Left cardiac atrium (tissue), 4 donors: ENCODE measurements at regions not wholly inside any gene's neighbourhood (a gene's known extent, or its start where the extent isn't known, plus 50 kb on each side); places are given as distances from the start of the nearest gene placed in this dataset.

Experiments used
- ATAC-seq, 2 donors: fragments of 200-7000 bp; cut with Tn5 transposase; one replicate each; pipeline ENCODE4 v1.9.1; 2020; ENCODE audit warnings: mild to moderate bottlenecking in 2 of 2, moderate library complexity in 2 of 2
- DNase-seq: peaks from one replicate; pipeline ENCODE4 v3.0.0-alpha.2; 2020
- intact Hi-C, 2 donors: fragments of 100-400 bp; cut with DNase I; formaldehyde crosslinking; loops; one replicate each; pipeline versions ENCODE4 v1.14.1 to v1.15.1; 2022 to 2023
- donor health status: DM: no; HTN: yes; CAD: no.
- donor health status: DM: no; HTN: yes; CAD: no; lungs with severe emphysema.
- donor health status: DM: yes; HTN: yes; CAD: no.
- donor health status: Dilated cardiomyopathy.

DNA sequence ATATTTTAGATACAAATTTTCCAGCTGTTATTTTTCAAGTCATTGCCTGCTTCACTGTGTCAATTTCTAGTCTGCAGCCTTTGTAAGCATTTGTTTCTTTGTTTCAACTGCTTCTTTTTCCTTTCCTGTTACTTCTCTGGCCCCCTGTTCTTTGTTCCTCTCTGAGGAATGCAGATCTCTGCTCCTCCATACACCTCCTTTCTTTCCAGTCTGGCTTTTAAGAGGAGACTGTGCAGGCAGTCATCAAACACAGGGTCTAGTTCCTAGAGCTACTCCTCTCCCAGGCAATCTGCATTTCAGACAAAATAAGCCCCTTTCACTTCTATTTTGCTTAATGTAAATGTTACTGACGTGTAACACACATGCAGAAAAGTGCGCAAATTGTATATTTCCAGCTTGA, 502.9 kb downstream of the PDCD6IP start:
- DNase-seq: no peak
- no peak for ATAC-seq
- intact Hi-C loops: no loop called here

DNA sequence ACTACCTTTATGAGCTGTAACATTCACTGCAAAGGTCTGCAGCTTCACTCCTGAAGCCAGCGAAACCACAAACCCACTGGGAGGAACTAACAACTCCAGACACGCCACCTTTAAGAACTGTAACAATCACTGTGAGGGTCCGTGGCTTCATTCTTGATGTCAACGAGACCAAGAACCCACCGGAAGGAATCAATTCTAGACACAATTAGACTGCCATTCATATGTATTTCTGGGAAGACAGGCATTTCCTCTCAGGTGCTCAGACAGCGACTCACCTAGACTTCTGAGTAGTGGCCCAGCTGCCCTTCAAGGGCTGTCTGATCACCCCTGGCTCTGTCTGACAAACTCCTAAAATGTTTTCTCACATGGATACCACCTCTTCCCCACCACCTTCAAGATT, 506.8 kb downstream of the PDCD6IP start:
- intact Hi-C loops: no loop called here
- no peak for DNase-seq

DNA sequence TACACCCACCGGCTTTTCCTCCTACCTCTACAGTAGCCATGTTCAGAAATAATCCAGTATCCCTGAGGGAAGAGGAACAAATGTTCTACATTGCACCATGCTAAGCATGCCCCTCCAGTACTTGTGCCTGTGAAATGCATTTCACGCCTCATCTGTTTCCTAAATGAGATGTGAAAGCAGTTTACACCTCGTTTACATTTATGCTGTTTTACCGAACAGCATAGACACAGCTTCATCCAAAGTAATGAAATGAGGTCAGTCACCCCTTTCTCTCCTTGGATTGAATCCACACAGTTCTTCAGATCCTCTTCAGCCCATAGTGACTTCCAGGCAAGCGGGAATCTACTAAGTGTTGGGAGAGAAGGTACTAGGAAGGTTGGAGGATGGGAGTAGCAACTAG, 514.3 kb downstream of the PDCD6IP start:
- DNase-seq (no peak), ATAC-seq (no peak)
- intact Hi-C loops: no loop called here

More for the DNA sequence above, 506.8 kb downstream of the PDCD6IP start:
- no peak for ATAC-seq

DNA sequence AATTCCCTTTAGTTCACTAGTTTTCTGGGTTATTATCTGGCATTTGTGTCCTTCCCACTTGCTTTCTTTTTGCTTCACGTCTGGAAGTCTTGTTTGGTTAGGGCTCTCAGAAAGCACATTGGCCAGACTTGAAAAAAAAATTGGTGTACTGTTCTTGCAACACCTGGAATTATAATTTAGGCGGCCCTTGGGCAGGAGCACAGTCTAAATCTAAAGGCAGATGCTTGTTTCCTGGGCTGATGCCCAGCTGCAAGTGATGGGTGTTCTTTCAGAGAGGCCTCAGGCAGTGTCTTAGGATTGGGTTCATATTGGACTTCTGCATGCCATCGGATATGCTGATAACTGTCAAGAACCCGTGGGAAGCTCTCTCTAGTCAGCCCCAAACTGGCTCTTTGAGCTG, 521.5 kb downstream of the PDCD6IP start:
- no peak for ATAC-seq
- DNase-seq: no peak
- intact Hi-C loops: no loop called here

DNA sequence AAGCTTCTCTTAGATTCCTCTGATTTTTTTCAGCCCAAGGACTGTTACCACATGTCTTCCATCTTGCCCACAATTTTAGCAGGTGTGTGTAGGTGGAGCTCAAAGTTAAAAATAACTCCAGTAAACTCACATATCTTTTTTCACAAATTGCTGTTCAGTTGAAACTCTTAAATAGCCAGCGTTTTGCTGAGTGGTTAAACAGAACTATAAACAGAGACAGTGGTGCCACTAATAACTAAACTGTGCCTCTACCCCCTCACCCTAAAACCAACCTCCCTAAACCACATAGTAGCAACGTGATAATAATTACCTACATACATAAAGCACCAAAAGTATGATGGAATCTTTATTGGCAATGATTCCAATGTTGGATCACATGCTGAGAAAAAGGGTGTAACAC, 525.1 kb downstream of the PDCD6IP start:
- ATAC-seq: no peak
- intact Hi-C loops: no loop called here
- no peak for DNase-seq

DNA sequence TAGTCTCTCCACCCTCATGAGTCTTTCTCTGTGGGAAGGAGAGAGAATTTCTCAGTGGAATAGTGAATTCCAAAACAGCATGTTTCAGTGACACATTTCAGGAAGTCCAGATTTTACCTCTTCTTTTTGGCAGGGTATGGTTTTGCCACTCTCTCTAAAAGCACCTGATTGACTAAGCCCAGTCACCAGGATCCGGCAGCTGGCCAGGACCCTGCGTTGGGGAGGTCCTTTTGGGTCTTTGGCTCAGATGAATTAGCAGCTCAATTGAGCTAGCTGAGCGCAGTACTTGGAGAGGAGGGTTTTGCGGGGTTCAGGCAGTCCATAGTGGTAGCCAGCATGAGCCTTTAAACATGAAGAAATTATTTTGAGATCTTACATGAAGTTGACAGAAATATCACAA, 548.2 kb downstream of the PDCD6IP start:
- ATAC-seq (no peak), DNase-seq (no peak)
- intact Hi-C loops: no loop called here

DNA sequence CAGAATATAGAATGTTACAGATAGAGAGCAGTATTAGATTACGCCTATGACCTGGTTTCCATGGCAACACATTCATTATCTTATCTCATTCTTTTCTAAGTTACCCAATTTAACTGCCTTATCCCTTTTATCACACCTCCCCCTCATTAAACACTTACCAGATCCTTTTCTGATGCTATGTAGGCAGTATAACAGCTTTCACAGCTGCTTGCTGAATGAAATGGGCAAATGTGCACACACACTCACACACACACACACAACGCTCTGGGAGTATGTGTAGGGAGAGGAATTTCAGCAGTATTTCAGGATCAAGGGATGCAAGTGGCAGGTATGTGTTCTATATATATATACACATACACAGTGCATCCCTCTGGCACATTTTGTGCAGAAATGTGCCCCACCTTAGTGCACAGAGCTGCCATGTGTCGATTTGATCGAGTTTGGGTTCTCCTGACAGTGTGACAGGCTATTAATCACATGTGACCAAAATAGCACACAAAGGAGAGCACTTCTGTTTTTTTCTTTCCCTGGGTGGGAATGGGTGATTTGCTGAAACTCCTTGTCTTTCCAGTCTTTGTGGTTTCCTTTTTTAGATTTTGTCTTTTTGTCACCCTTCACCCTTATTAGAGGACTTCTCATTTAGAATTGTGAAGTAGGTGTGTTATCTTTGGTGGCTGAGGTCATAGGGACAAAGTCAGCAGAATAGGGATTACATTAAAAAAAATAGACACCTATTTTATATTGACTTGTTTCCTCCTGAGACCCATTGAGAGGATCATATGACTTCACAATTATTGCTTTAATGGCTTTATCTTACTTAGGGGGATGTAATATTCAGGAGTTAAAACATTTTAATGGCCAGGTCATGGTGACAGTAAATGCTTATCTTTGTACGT, 553.7 kb downstream of the PDCD6IP start:
- DNase-seq: no peak
- ATAC-seq: no peak
- intact Hi-C loops: no loop called here

DNA sequence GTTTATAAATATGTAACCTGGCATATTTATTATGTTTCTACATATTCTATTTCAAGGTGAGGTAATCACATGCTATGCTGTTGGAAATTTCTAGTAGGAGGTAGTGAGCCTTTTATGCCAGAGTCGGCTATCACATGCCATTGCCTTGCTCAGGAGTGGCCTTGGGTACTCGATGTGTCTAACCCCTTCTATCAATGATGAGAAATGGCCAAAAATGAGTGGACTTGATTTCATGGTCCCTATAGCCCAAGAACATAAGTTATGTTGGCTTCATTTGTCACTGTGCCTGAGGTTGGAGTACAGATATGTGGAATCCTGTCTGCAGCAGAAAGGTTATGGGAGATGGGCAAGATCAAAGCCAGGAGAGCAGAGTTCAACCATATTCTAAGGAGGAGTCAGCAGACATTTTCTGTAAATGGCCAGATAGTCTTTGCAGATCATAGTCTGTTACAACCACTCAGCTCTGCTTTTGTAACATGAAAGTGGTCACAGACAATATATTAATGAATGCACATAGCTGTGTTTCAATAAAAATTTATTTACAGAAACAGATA, 554.4 kb downstream of the PDCD6IP start:
- intact Hi-C loops: no loop called here
- DNase-seq (no peak), ATAC-seq (no peak)

DNA sequence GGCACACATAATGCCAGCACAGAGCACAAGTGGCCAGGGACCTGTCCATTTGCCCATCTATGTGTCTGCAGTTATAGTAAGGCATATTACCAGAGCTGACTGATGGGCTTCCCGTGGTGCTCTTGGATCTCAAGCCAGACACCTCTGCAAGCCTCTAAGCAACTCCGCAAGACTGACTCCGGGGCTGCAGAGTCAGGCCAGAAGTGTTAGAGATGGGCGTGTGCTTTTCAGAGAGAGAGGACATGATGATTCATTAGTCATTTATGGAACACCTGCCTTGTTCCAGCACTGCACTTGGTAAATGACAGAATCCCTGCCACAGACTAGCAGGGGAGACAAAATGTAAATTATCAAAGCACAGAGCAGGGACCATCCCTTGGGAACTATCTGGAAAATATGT, 559.0 kb downstream of the PDCD6IP start:
- ATAC-seq (peak in 1 of 2 donors; percentile 80), DNase-seq (no peak)
- intact Hi-C loops: no loop called here

DNA sequence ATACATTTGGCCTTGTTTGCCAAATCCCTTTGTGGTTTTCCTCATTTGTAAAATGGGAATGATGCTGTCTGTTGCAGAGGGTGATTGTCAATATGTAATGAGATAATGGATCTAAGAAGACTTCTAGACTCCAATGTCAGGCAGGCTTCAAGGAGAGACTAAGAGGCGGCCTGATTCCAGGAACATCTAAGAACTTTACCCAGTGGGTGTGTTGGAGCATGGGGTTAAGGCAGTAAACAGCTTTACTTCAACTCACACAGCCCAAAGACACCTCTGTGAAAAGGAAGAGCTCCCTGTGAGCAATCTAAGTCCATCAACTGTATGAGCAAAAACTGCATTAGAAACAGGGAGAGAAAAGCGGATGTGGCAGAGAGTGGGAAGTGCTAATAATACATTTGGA, 560.6 kb downstream of the PDCD6IP start:
- no peak for DNase-seq
- ATAC-seq: no peak
- intact Hi-C loops: no loop called here

DNA sequence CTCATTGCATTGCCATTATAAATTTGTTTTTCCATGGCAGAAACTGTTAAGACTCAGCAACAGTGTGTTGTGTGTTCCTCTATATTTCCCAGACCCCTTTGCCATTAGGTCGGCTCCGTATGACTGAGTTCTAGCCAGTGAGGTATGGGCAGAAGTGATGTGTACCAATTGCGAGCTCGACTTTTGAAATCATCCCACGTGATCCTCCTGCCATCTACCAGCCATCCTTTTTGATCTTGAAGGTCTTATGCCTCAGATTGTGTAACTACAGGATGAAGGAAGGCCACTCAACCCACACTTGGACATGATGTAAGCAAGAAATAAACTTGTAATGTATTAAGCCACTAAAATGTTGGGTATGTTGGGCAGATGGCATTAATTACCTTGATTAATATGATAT, 562.3 kb downstream of the PDCD6IP start:
- ATAC-seq (no peak), DNase-seq (no peak)

DNA sequence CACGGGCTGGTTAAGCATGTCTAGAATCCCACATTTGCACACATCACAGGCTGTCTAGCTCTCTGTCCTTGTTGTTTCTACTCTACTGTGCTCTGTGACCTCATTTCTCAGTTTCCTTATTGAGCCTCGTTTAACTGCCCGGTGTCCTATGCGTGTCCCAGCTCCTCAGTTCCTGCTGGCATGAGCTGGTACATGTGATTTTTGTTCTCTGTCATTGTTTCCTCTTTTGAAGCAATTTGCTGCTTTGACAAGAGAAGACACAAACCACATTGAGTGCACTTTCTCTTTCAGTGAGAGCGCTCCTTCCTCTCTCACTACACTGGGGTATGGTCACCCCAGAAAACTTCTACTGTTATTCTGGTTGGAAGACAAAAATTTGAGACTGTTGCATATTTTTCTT, 563.5 kb downstream of the PDCD6IP start:
- intact Hi-C loops: no loop called here
- DNase-seq (peak; percentile 19), ATAC-seq (peak in 1 of 2 donors; percentile 55)

More for the DNA sequence above, 562.3 kb downstream of the PDCD6IP start:
- intact Hi-C loops: no loop called here

DNA sequence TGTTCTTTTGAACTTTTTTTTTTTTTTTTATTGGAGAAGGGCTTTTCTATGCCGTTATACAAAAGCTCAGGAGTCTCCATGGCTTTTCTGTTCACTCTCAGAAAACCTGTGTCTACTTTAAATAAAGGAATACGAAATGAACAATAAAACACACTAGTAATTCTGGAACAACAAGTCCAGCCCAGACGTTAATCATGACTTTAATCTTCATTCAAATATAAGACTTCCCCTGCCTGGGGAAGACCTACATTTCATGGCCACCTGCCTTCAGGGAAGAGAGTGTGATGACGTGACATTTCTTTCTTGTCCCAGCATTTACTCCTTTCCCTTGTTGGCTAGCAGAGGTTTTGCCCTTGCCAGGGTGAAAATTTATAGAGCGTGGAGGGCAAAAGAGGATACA, 564.5 kb downstream of the PDCD6IP start:
- no peak for DNase-seq
- intact Hi-C loops: no loop called here
- ATAC-seq: no peak

DNA sequence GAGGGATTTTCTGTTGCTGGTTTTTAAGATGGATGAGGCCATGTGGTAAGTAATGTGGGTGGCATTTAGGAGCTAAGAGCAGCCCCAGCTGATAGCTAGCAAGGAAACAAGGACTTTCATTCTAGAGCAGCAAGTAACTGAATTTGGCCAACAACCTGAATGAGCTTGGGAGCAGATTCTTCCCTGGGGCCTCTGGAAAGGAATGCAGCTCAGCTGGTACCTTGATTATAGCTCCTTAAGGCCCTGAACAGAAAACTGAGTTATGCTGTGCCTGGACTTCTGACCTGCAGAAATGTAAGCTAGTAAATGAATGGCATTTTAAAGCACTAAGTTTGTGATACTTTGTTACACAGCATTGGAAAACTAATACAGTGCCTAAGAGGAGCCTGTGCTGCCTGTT, 565.5 kb downstream of the PDCD6IP start:
- DNase-seq (no peak), ATAC-seq (no peak)
- intact Hi-C loops: no loop called here

DNA sequence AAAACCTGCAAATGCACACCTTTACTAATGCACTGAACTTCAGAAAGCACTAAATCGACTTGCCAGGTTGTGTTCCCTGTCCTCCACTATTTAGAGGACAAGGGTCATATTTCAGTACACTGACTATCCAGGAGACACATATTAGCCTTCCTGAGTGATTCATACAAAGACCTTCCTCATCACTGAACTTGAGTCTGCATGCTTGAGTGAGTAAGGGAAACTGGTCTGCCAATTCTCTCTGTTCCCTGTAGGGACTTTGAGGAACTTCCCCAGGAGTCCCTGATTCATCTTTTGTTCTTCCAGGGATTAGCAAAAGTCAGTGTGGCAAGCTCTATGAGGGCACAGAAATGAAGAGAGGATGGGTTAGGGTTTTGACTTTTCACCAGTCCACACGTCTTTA, 565.9 kb downstream of the PDCD6IP start:
- intact Hi-C loops: no loop called here
- ATAC-seq (no peak), DNase-seq (no peak)

DNA sequence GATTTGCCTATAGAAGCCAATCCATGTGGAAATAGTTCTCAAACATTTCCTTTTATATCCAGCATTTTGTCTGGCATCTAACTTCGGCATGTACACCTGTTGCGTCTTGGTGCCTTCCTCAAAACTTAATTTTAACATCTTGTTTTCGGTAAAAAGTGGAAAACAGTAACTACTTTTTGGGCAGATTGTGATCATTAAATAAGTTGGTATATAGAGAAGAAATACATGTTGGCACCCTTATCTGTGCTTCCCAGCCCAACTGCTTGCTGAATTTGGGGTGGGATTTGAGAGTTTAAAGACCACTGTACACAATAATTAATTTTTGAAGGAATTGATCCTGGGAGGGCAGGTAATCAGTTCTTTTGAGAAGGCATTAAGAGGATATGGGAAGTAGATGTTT, 566.8 kb downstream of the PDCD6IP start:
- ATAC-seq (no peak), DNase-seq (no peak)
- intact Hi-C loops: no loop called here

DNA sequence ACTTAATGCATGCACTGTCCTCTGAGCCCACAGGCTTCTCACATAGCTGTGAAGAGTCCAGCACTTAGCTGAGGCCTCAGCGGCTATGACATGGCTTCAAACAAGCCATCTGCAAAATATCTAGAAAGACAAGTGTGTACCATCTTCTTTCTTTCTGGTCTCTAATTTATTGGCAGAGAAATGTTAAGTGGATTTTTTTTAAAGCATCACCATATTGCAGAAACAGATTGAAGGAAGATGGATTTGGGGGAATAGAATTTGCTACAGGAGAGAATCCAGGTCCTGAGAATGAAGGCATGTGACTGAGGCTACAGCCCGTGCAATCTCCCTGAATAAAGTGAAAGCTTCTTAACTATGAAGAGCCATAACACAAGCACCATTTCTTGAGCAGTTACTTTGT, 567.3 kb downstream of the PDCD6IP start:
- no peak for ATAC-seq
- DNase-seq: no peak
- intact Hi-C loops: no loop called here

DNA sequence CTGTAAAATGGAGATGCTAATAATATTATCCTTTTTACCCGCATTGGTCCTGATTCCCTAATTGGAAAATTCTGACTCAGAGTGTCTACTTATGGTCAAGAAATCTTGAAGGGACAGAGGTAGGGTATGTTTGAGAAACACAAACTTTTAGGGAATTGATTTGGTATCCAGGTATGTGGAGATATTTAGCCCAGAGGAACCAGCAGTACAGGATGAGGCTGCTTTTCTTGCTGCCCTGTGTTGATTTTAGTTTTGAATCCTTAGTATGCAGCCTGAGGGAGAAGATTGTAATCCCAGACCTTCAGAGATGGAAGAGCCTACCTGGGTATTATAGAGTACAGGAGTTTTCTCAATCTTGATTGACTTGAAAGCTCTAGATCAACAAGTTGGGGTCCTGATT, 569.1 kb downstream of the PDCD6IP start:
- DNase-seq: no peak
- no peak for ATAC-seq
- intact Hi-C loops: no loop called here

DNA sequence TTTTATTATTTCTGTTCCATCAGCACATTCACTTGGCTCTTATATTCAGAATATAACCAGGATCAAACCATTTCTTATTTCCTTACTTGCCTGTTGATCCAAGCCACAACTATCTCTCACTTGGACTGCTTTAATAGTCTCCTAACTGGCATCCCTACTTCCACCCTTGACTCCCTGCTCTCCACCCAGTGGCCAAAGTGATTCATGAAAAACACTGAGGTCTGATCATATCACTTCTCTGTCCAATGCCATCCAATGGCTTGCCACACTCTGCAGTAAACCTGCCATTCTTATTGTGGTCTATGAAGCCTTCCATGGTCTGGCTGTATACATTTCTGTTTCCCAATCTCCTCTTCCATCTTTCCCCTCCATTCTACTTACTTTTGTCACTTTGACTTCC, 576.1 kb downstream of the PDCD6IP start:
- ATAC-seq (no peak), DNase-seq (no peak)
- intact Hi-C loops: no loop called here

DNA sequence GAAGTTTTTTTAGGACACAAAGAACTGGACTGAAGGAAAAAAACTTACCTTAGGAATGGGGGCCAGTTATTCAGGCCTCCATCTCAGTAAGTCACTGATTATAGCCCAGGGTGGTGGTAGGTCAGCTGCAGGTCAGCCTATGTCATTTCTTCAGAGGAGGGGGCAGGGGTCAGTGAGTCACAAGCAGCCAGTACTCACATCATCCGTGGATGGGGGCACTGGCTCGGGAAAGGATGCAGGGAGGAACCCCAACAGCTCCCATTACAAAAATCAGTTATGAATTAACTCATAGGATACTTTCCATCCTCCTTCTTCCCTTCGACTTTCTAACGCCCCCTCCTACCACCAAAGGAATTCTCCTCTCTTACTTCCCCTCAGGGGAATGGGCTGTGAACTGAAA, 578.3 kb downstream of the PDCD6IP start:
- no peak for DNase-seq
- intact Hi-C loops: no loop called here
- ATAC-seq: no peak

DNA sequence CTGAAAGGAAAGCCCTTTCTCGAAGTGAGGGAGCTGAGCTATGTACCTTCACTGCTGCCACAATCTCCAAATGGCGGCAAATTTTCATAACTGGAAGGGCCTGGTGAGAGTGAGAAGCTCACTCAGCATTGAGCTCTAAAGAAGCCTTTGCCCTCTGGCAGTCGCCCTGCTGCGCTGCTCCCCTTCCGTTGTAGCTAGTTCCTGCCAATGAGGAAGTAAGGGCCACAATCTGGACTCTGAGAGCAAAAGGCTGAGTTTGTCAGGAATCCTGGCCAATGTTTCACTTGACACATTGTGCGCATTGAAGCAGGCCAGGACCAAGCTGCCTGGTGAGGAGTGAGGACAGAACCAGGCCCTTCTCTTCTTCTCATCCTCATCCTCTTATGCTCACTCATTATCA, 579.5 kb downstream of the PDCD6IP start:
- ATAC-seq (no peak), DNase-seq (no peak)
- intact Hi-C loops: no loop called here
